Peyer's patch (tissue), 4 donors: ENCODE measurements at regions not wholly inside any gene's neighbourhood (a gene's known extent, or its start where the extent isn't known, plus 50 kb on each side); places are given as distances from the start of the nearest gene placed in this dataset.

Experiments
- CTCF ChIP-seq, 6 experiments: fragments of 450-650 bp in 4 of 6; fragments of 200-600 bp in 2 of 6; sonication (generic) in 1 of 6; IDR thresholded peaks; one replicate each; pipeline ENCODE4 v1.5.1; 2017 to 2019; ENCODE audit warnings: antibody characterized with exemption in 6 of 6, mild to moderate bottlenecking in 3 of 6, moderate library complexity in 1 of 6
- POLR2A ChIP-seq, 2 donors: fragments of 450-650 bp; IDR thresholded peaks; one replicate each; pipeline ENCODE4 v1.5.1; 2017; ENCODE audit warnings: antibody characterized with exemption in 2 of 2, mild to moderate bottlenecking in 2 of 2, moderate library complexity in 2 of 2

GRCh38 chr10:118856106-118856505 is 101.3 kb upstream of the CACUL1 start:
- TF ChIP-seq CTCF (IDR thresholded peaks at IDR 0.05) (no peak), POLR2A (IDR thresholded peaks at IDR 0.05) (no peak)
